22Rv1 (cell line): ENCODE measurements at regions not wholly inside any gene's neighbourhood (a gene's known extent, or its start where the extent isn't known, plus 50 kb on each side); places are given as distances from the start of the nearest gene placed in this dataset.

Experiments used
- H3K27ac ChIP-seq: fragments of 450-650 bp; 2 replicates; pipeline ENCODE4 v1.5.1; 2017
- CTCF ChIP-seq: fragments of 450-650 bp; IDR thresholded peaks from 2 replicates; pipeline ENCODE4 v1.5.1; 2017; ENCODE audit warnings: mild to moderate bottlenecking
- ZFX ChIP-seq: fragments of 450-650 bp; IDR thresholded peaks from 2 replicates; pipeline ENCODE4 v1.6.1; 2017; ENCODE audit warnings: antibody characterized with exemption, borderline replicate concordance

- no peak overlapping the region for H3K27ac ChIP-seq
- TF ChIP-seq CTCF = no peak
- TF ChIP-seq ZFX = no peak
Measured at GRCh38 chr3:110568246-110568645, 503.4 kb upstream of the NECTIN3 start.

GRCh38 chr3:110569073-110569472 lies 502.5 kb upstream of the NECTIN3 start:
- no peak overlapping the region for H3K27ac ChIP-seq
- no peak for TF ChIP-seq ZFX
- TF ChIP-seq CTCF = no peak

DNA sequence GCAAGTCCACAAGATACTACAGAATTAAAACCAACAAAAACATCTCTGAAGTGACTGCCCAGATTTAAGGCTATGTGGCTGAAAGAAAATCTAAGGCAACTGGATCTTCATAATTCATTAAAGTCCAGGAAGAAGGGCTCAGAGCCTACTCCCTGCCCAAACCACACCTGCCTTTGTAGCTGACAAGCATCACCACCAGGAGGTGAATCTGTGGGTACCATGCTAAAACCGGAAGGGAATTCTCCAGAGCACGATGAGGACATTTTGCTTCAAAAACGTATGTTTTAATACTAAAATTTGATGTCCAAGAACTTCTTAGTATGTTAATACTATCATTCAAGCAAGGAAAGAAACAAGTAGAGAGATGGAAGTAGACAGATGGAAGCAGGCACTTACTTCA lies 495.9 kb upstream of the NECTIN3 start:
- H3K27ac ChIP-seq = no peak overlapping the region
- TF ChIP-seq ZFX = no peak
- TF ChIP-seq CTCF = no peak

- no peak overlapping the region for H3K27ac ChIP-seq
- no peak for TF ChIP-seq ZFX
- no peak for TF ChIP-seq CTCF
Measured at GRCh38 chr3:110576960-110577359, 494.7 kb upstream of the NECTIN3 start.

- H3K27ac ChIP-seq = no peak overlapping the region
- TF ChIP-seq CTCF = no peak
- no peak for TF ChIP-seq ZFX
Measured at GRCh38 chr3:110577854-110578253, 493.8 kb upstream of the NECTIN3 start.

DNA sequence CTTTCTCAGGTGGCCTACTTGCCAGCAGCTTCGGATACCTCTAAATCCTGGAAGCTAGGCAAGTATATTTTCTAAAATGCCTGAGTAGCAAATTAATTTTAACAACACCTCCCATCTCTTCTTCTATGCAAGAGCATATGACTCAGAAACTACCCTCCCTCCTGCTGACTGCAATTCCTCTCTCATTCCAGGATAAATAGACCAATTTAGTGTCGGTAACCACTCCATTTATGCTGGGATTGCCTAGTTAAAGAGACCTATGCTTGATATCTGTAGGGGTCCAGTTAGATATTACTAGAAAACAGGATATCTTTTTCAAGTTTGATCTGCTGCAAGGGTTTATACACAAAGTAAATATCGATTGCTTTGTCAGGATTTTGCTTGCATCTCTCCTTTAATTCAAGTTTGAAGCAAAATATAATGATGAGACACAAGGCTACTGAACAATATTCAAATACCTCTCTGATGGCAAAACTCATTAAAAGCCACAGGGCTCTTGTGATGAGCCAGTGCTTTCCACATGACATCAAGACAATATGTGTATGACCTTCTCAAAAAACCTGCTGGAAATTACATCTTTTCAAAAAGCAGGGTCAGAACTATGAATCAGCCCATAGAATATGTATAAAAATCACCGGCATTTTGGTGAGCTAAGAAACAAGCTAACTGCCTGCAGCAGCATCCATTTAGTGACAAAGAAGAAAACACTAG lies 491.6 kb upstream of the NECTIN3 start:
- no peak for TF ChIP-seq CTCF
- TF ChIP-seq ZFX = no peak
- H3K27ac ChIP-seq = no peak overlapping the region

- no peak overlapping the region for H3K27ac ChIP-seq
- TF ChIP-seq CTCF (no peak), ZFX (no peak)
Measured at GRCh38 chr3:110583373-110583935, 488.2 kb upstream of the NECTIN3 start.
